Fibroblast of skin of back (primary cell): ENCODE measurements at regions not wholly inside any gene's neighbourhood (a gene's known extent, or its start where the extent isn't known, plus 50 kb on each side); places are given as distances from the start of the nearest gene placed in this dataset.
"Not testable (repeated sequence)": the region's sequence is repeated elsewhere in the genome, so short reads cannot be mapped to it uniquely, and the experiment has no call there.

ENCODE experiments used
- DNase-seq: peaks from one replicate; pipeline ENCODE4 v3.0.0-alpha.2; 2013

- peak; percentile 8 for DNase-seq
These were observed 476.7 kb upstream of the RAB6C start for GRCh38 chr2:129502781-129503180.

- DNase-seq = no peak
These were observed 474.8 kb upstream of the RAB6C start for GRCh38 chr2:129504646-129505045.

GRCh38 chr2:129518937-129519336 is 460.5 kb upstream of the RAB6C start:
- DNase-seq = no peak

DNA sequence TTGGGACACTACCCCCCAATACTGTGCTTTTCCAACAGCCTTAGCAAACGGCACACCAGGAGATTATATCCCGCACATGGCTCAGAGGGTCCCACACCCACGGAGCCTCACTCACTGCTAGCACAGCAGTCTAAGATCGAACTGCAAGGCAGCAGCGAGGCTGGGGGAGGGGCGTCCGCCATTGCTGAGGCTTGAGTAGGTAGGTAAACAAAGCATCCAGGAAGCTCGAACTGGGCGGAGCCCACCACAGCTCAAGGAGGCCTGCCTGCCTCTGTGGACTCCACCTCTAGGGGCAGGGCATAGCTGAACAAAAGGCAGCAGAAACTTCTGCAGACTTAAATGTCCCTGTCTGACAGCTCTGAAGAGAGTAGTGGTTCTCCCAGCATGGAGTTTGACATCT is 447.3 kb upstream of the RAB6C start:
- DNase-seq = not testable (repeated sequence)

DNA sequence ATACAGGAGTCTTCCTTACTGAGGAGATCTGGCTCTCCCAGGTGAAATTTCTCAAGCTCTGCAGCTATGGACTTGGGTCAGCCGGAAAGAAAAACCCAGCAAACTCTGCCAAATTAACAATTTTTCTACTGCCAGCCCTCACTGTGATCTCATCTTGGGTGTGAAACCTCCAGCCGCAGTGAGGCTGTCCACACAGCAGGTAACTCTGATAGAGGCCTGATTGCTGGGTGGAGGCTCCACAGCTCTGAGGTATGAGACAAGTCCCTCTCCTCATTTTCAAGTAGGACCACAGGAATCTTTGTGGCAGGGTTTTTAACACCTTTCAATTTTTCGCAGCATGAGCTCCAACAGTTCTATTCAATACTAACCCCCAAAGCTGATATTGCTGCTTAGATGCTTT is 430.6 kb upstream of the RAB6C start:
- DNase-seq = no peak

- DNase-seq = no peak
These were observed 428.9 kb upstream of the RAB6C start for GRCh38 chr2:129550536-129550935.

GRCh38 chr2:129554373-129554772 is 425.1 kb upstream of the RAB6C start:
- no peak for DNase-seq

DNA sequence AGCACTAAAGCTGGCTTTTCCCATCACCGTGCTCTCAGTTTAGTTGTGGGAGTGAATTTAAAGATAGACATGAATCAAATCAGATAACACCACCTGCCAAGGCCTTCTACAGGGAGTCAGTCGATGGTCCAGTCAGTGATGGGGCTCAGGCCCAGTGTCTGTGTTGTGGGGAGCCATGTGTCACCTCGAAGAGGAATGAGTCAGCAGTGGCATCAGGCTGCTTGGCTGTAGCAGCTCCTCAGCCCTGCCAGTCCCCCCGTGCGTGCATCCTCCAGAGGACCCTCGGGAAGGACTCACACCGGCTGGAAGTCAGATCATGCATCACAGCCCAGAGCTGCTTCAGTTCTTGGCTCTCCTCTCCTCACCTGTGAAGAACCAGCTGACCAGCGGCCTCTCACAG is 420.4 kb upstream of the RAB6C start:
- DNase-seq = no peak

DNA sequence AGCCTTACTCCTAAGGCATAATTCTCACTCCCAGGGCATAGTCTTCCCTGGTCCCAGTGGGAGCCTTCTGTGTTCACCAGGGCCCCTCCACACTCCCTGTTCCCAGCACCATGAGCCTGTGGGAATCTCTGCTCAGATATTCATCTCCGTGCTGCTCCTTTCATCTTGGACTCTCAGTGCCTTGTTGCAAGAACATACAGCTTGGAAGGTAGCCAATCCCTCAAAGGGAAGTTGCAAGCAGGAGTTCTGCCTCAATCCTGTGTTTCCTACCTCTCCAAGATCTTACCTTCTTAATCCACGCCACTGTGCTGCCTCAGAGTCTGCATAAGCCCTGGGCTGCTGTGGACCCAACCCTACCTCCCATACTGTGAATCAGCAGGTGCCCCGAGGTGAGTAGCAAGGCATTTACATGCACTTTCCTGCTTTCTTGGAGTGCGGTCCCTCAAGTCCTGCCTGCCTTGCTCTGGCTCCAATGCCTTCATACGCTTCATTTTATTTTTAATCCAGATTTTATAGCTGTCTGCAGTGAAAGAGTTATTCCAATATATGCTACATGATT is 413.8 kb upstream of the RAB6C start:
- no peak for DNase-seq

DNA sequence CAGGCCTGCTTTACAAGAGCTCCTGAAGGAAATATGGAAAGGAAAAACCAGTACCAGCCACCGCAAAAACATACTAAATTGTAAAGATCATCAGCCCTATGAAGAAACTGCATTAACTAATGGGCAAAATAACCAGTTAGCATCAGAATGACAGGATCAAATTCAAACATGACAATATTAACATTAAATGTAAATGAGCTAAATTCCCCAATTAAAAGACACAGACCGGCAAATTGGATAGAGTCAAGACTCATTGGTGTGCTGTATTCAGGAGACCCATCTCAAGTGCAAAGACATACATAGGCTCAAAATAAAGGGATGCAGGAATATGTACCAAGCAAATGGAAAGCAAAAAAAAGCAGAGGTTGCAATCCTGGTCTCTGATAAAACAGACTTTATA is 408.7 kb upstream of the RAB6C start:
- DNase-seq = not testable (repeated sequence)

- DNase-seq = no peak
These were observed 404.0 kb upstream of the RAB6C start for GRCh38 chr2:129575431-129575830.

DNA sequence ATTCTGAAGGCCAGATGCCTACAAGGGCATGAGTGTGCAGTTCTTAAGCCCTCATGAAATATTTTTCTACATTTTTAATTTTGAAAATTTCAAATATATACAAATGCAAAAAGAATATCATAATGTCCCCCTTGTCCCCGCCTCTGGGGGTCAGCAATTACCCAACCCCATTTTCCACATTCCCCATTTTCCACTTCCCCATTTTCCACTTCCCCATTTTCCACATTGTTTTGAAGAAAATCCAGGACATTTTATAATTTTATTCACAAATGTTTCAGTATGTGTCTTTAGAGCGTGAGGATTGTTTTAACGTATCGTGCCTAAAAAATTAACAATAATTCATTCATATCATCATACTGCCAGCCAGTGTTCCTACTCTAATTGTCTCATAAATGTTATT is 403.6 kb upstream of the RAB6C start:
- DNase-seq = no peak

GRCh38 chr2:129580001-129580400 is 399.5 kb upstream of the RAB6C start:
- DNase-seq = no peak

GRCh38 chr2:129585760-129586159 is 393.7 kb upstream of the RAB6C start:
- DNase-seq = no peak

- DNase-seq = no peak
These were observed 391.9 kb upstream of the RAB6C start for GRCh38 chr2:129587426-129588064.

GRCh38 chr2:129604560-129604959 is 374.9 kb upstream of the RAB6C start:
- no peak for DNase-seq

DNA sequence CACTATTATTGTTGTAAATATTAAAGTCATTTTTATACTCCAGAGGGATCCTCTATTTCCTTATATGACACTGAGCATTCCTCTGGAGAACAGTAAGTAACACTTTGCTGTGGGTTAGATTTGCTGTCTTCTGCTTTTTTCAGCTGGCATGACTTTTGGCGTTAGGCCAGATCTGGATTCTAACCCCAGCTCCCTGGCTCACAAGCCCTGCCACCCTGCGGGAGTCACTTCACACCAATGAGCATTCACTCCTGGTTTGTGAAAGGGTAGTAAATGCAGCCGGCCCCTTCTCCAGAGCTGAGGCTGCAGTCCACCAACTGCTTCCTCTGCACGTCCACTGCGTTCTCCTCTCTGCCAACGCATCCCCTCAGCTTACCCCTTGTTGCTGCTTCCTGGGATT is 373.8 kb upstream of the RAB6C start:
- DNase-seq = no peak

GRCh38 chr2:129606496-129607270 is 372.8 kb upstream of the RAB6C start:
- DNase-seq = peak; percentile 83

GRCh38 chr2:129609224-129609623 is 370.2 kb upstream of the RAB6C start:
- no peak for DNase-seq

DNA sequence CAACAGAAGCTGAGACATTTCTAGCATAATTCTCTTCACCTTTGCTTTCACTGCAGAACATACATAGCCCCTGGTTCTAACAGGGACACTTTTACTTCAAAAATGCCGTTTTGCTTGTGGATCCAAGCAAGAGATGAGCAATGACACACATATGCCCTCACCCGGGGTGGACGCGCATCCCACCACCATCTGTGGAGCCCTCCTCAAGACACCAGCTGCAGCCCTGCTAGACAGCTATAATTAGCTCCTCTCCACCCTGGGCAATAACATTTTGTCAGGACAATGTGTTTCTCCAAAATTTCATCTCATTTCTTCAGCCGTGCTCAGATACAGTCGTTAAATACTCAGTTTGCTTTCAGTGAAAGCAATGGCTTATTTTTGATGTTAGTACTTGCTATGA is 368.7 kb upstream of the RAB6C start:
- no peak for DNase-seq

DNA sequence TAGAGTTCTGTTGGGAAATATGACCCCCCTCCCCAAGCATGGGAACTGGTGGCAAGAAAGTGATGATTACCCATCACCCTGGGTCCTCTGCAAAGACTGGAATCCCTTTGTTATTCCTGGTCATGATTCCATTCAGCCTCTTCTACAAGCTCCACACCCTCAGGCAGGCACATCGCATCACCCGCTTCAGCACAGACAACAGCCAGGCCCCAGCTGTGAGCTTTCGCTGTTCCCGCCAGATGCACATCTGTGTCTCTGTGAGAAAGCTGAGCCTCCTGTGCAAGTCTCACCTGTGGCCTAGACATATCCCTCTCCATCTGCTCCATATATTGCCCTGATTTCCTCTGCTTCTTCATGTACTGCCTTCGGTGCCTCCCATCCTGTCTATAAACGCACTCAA is 368.0 kb upstream of the RAB6C start:
- no peak for DNase-seq

- DNase-seq = no peak
These were observed 360.0 kb upstream of the RAB6C start for GRCh38 chr2:129619471-129619870.

- no peak for DNase-seq
These were observed 359.1 kb upstream of the RAB6C start for GRCh38 chr2:129620411-129620810.

GRCh38 chr2:129623783-129624182 is 355.7 kb upstream of the RAB6C start:
- DNase-seq = no peak
